WI38 (cell line): ENCODE measurements at regions not wholly inside any gene's neighbourhood (a gene's known extent, or its start where the extent isn't known, plus 50 kb on each side); places are given as distances from the start of the nearest gene placed in this dataset.
"Not testable (repeated sequence)": the region's sequence is repeated elsewhere in the genome, so short reads cannot be mapped to it uniquely, and the experiment has no call there.

Experiments
- H3K4me3 ChIP-seq: 2 replicates; pipeline ENCODE4 v1.5.1; 2011; ENCODE audit warnings: low read depth, mild to moderate bottlenecking, control low read depth, low read length
- CTCF ChIP-seq: IDR thresholded peaks from 2 replicates; pipeline ENCODE4 v1.5.1; 2012; ENCODE audit warnings: low read depth, mild to moderate bottlenecking, control low read depth, low read length

- TF ChIP-seq CTCF: no peak
- H3K4me3 ChIP-seq: no peak overlapping the region
Measured at GRCh38 chr13:76285463-76285862, 600.7 kb downstream of the KCTD12 start.

- not testable (repeated sequence) for H3K4me3 ChIP-seq
Measured at GRCh38 chr13:76279766-76280165, 606.4 kb downstream of the KCTD12 start.

GRCh38 chr13:76271728-76272232 lies 614.4 kb downstream of the KCTD12 start:
- TF ChIP-seq CTCF: no peak

GRCh38 chr13:76268307-76268706 lies 617.9 kb downstream of the KCTD12 start:
- not testable (repeated sequence) for H3K4me3 ChIP-seq

More at GRCh38 chr13:76271728-76272232, 614.4 kb downstream of the KCTD12 start:
- H3K4me3 ChIP-seq: no peak overlapping the region

- H3K4me3 ChIP-seq: no peak overlapping the region
- no peak for TF ChIP-seq CTCF
Measured at GRCh38 chr13:76267216-76267615, 619.0 kb downstream of the KCTD12 start.

- no peak overlapping the region for H3K4me3 ChIP-seq
- no peak for TF ChIP-seq CTCF
Measured at GRCh38 chr13:76266561-76266960, 619.6 kb downstream of the KCTD12 start.

GRCh38 chr13:76250211-76250610 lies 614.1 kb downstream of the LMO7 start:
- no peak overlapping the region for H3K4me3 ChIP-seq
- TF ChIP-seq CTCF: no peak

- H3K4me3 ChIP-seq: no peak overlapping the region
- no peak for TF ChIP-seq CTCF
Measured at GRCh38 chr13:76245920-76246319, 609.8 kb downstream of the LMO7 start.
